Endodermal cell (in vitro differentiated cells): ENCODE measurements at regions not wholly inside any gene's neighbourhood (a gene's known extent, or its start where the extent isn't known, plus 50 kb on each side); places are given as distances from the start of the nearest gene placed in this dataset.
A peak's percentile ranks its signal among the peaks of the same experiment; 100 is the strongest.

Source experiments
- DNase-seq: peaks from one replicate; pipeline ENCODE4 v3.0.0-alpha.2; 2017
- H3K27ac ChIP-seq: 2 replicates; pipeline ENCODE4 v1.5.1; 2013; ENCODE audit warnings: mild to moderate bottlenecking, low read depth, low read length, moderate library complexity
- H3K27me3 ChIP-seq: 2 replicates; pipeline ENCODE4 v1.6.1; 2013; ENCODE audit warnings: mild to moderate bottlenecking, low read length, moderate library complexity; ENCODE audit not compliant: insufficient read depth, control insufficient read depth, poor library complexity, severe bottlenecking
- H3K36me3 ChIP-seq: 2 replicates; pipeline ENCODE4 v1.7.0; 2013; ENCODE audit warnings: mild to moderate bottlenecking, low read length, moderate library complexity; ENCODE audit not compliant: control insufficient read depth, insufficient read depth
- H3K4me1 ChIP-seq: one replicate; pipeline ENCODE4 v1.7.0; 2013; ENCODE audit warnings: low read length; ENCODE audit not compliant: control insufficient read depth, insufficient read depth
- H3K4me3 ChIP-seq: 2 replicates; pipeline ENCODE4 v1.5.1; 2013; ENCODE audit warnings: mild to moderate bottlenecking, low read length, moderate library complexity
- H3K9ac ChIP-seq: 2 replicates; pipeline ENCODE4 v1.6.1; 2013; ENCODE audit warnings: mild to moderate bottlenecking, low read length, moderate library complexity; ENCODE audit not compliant: poor library complexity, severe bottlenecking; ENCODE audit errors: extremely low read depth
- H3K9me3 ChIP-seq: 2 replicates; pipeline ENCODE4 v1.6.1; 2013; ENCODE audit warnings: mild to moderate bottlenecking, low read length, moderate library complexity; ENCODE audit not compliant: control insufficient read depth
- H3K27ac Mint-ChIP-seq: 2 replicates; pipeline ENCODE4 v1.8.0; 2020; ENCODE audit warnings: mixed read lengths
- H3K27me3 Mint-ChIP-seq: 2 replicates; pipeline ENCODE4 v1.8.0; 2021; ENCODE audit warnings: mild to moderate bottlenecking, mixed read lengths; ENCODE audit not compliant: insufficient read depth
- H3K36me3 Mint-ChIP-seq: 2 replicates; pipeline ENCODE4 v1.8.0; 2020; ENCODE audit warnings: low read depth, mixed read lengths
- H3K4me1 Mint-ChIP-seq: 2 replicates; pipeline ENCODE4 v1.8.0; 2020; ENCODE audit warnings: mixed read lengths
- H3K4me3 Mint-ChIP-seq: 2 replicates; pipeline ENCODE4 v1.8.0; 2020; ENCODE audit warnings: mild to moderate bottlenecking, moderate library complexity, mixed read lengths
- H3K9me3 Mint-ChIP-seq: 2 replicates; pipeline ENCODE4 v1.8.0; 2020; ENCODE audit warnings: mild to moderate bottlenecking, mixed read lengths
- WGBS, 2 experiments: methylation state at CpG; one replicate each; pipeline versions ENCODE4 v1.1.5 to v1.1.7; 2013; ENCODE audit warnings: missing lambda C conversion rate in 2 of 2, mixed read lengths in 1 of 2; ENCODE audit not compliant: insufficient coverage in 1 of 2, insufficient read length in 1 of 2; 5-methylcytosine and 5-hydroxymethylcytosine counted together
- TF ChIP-seq, protein P1 (sequence below): fragments of 200-600 bp; sonication (generic); conservative IDR thresholded peaks from 2 replicates; pipeline ENCODE4 v1.5.0; 2021; ENCODE audit warnings: antibody characterized with exemption, mild to moderate bottlenecking

DNA sequence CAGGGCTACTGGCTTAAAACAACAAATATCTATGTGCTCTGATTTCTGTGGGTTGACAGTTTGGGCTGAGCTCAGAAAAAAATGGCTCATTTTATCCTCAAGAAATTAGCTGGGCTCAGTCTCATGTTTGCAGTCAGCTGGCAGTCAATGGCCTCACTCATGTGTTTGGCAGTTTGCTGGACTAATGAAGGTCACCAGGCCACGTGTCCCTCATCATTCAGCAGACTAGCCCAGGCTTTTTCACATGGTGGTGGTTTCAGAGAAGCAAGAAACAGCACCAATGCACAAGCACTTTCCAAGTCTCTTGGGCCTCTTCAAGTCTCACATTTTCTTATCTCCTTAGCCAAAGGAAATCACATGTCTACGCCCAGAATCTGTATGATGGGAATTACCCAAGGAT, 478.3 kb upstream of the PPP2R3A start:
- Histone ChIP-seq H3K9ac (no peak overlapping the region), H3K9me3 (no peaks in the 10 kb centered on the region), H3K36me3 (no peaks in the 10 kb centered on the region), H3K27me3 (no peaks in the 10 kb centered on the region), H3K4me1 (no peaks in the 10 kb centered on the region), H3K4me3 (no peak overlapping the region), H3K27ac (no peak overlapping the region)
- TF ChIP-seq, protein P1, sequence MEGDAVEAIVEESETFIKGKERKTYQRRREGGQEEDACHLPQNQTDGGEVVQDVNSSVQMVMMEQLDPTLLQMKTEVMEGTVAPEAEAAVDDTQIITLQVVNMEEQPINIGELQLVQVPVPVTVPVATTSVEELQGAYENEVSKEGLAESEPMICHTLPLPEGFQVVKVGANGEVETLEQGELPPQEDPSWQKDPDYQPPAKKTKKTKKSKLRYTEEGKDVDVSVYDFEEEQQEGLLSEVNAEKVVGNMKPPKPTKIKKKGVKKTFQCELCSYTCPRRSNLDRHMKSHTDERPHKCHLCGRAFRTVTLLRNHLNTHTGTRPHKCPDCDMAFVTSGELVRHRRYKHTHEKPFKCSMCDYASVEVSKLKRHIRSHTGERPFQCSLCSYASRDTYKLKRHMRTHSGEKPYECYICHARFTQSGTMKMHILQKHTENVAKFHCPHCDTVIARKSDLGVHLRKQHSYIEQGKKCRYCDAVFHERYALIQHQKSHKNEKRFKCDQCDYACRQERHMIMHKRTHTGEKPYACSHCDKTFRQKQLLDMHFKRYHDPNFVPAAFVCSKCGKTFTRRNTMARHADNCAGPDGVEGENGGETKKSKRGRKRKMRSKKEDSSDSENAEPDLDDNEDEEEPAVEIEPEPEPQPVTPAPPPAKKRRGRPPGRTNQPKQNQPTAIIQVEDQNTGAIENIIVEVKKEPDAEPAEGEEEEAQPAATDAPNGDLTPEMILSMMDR, result no peak
- Mint-ChIP-seq H3K9me3 (no peaks in the 10 kb centered on the region), H3K4me1 (no peaks in the 10 kb centered on the region), H3K27ac (no peak overlapping the region), H3K27me3 (peaks cover 2% of the 10 kb centered on the region), H3K4me3 (no peak overlapping the region), H3K36me3 (no peaks in the 10 kb centered on the region)
- WGBS, 2 experiments, result 86 to 91% methylated on average over 1 to 2 of the region's 2 CpGs
- no peak for DNase-seq

DNA sequence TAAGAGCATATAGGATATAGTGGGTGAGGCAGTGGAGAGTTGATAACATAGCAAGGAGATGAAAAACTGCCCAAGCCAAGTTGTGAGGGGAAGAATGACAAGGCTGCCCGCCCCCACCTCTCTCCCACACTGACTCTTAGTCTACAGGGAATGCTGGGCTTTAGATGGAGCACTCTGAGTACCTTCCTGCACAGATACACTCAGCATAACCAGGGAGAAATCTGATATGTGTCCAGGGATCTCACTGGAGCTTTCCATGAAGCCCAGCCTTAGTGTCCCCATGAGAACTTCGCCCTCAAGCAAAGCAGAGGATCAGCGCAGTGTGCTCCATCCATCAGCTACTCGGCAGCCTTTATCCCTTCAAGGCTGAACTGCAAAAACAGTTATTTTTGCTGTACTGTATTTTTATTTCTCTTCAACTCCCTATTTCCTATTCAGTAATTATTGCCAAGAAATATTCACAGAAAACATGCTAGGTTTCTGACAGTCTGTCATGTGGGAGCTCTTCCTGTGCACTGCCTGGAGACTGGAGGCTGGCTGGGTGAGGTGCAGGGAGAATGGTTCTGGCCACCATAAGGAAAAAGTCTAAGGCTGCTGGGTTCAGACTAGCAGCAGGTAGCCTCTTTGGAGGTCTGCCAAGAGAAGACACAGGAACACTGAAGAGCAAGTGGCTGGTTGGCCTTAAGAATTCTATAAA, 475.2 kb upstream of the PPP2R3A start:
- Histone ChIP-seq H3K9me3 (no peaks in the 10 kb centered on the region), H3K27ac (no peak overlapping the region), H3K9ac (no peak overlapping the region), H3K4me3 (no peak overlapping the region), H3K4me1 (no peaks in the 10 kb centered on the region), H3K36me3 (no peaks in the 10 kb centered on the region), H3K27me3 (no peaks in the 10 kb centered on the region)
- DNase-seq, result no peak
- H3K9me3 Mint-ChIP-seq, result no peaks in the 10 kb centered on the region
- WGBS, 2 experiments, result 93 to 100% methylated on average over 2 to 4 of the region's 4 CpGs
- H3K4me3 Mint-ChIP-seq, result no peak overlapping the region
- no peak overlapping the region for H3K27ac Mint-ChIP-seq
- TF ChIP-seq, protein P1, result no peak
- H3K36me3 Mint-ChIP-seq, result no peaks in the 10 kb centered on the region
- H3K27me3 Mint-ChIP-seq, result peaks cover 6% of the 10 kb centered on the region
- H3K4me1 Mint-ChIP-seq, result no peaks in the 10 kb centered on the region

DNA sequence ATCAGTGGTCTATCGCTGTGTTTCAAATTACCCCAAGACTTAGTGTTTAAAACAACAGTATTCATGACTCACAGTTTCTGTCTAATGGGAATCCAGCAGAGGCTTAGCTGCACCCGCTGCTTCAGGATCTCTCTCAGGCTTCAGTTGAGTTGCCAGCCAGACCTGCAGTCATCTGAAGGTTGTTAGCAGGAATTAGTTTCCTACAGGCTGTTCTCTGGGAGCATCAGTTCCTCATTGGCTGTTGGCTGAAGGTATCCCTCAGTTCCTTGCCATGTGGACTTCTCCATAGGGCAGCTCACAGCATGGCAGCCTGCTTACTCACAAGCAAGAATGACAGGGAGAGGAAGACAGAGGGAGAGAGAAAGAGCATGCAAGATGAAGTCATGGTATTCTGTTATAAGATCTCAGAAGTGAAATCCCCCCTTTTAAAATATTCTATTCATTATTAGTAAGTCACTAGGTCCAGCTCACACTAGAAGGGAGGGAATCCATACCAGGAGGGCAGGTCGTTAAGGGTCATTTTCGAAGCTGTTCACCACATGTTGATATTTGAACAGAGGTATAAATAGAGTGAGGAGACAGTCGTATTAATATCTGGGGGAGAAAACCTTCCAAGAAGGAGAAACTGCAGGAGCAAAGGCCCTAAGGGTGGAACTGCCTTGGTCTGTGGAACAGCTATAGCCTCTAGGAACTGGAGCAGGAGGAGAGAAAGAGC, 473.9 kb upstream of the PPP2R3A start:
- Histone ChIP-seq H3K9ac (no peak overlapping the region), H3K27ac (no peak overlapping the region), H3K27me3 (no peaks in the 10 kb centered on the region), H3K4me3 (no peak overlapping the region), H3K36me3 (no peaks in the 10 kb centered on the region), H3K4me1 (no peaks in the 10 kb centered on the region), H3K9me3 (no peaks in the 10 kb centered on the region)
- H3K4me1 Mint-ChIP-seq, result no peaks in the 10 kb centered on the region
- TF ChIP-seq, protein P1, result no peak
- no peaks in the 10 kb centered on the region for H3K9me3 Mint-ChIP-seq
- H3K27me3 Mint-ChIP-seq, result peaks cover 6% of the 10 kb centered on the region
- 84 to 93% methylated on average over 4 to 5 of the region's 5 CpGs for WGBS, 2 experiments
- H3K27ac Mint-ChIP-seq, result no peak overlapping the region
- DNase-seq, result peak; percentile 72
- no peak overlapping the region for H3K4me3 Mint-ChIP-seq
- no peaks in the 10 kb centered on the region for H3K36me3 Mint-ChIP-seq
